ACC112 (cell line): ENCODE measurements at regions not wholly inside any gene's neighbourhood (a gene's known extent, or its start where the extent isn't known, plus 50 kb on each side); places are given as distances from the start of the nearest gene placed in this dataset.
"Not testable (repeated sequence)": the region's sequence is repeated elsewhere in the genome, so short reads cannot be mapped to it uniquely, and the experiment has no call there.

Experiments used
- H2AFZ ChIP-seq: fragments of 200-600 bp; sonication (generic); one replicate; pipeline ENCODE4 v1.6.0; 2017; ENCODE audit warnings: antibody characterized with exemption, low read length; ENCODE audit not compliant: unreplicated experiment
- H3K27ac ChIP-seq: fragments of 200-600 bp; sonication (generic); 2 replicates; pipeline ENCODE4 v1.5.1; 2014; ENCODE audit warnings: low read depth, mild to moderate bottlenecking, antibody characterized with exemption, low read length, moderate library complexity
- H3K27me3 ChIP-seq: fragments of 200-600 bp; sonication (generic); 2 replicates; pipeline ENCODE4 v1.6.1; 2014; ENCODE audit warnings: mild to moderate bottlenecking, antibody characterized with exemption, low read length, moderate library complexity, mixed read lengths; ENCODE audit not compliant: insufficient read depth
- H3K36me3 ChIP-seq: fragments of 200-600 bp; sonication (generic); 2 replicates; pipeline ENCODE4 v1.6.1; 2016; ENCODE audit warnings: mild to moderate bottlenecking, antibody characterized with exemption, low read length, moderate library complexity, mixed read lengths; ENCODE audit not compliant: insufficient read depth
- H3K4me1 ChIP-seq: fragments of 200-600 bp; sonication (generic); one replicate; pipeline ENCODE4 v1.6.1; 2016; ENCODE audit warnings: low read length, mixed read lengths; ENCODE audit not compliant: insufficient read depth, unreplicated experiment, control insufficient read depth
- H3K4me3 ChIP-seq: fragments of 200-600 bp; sonication (generic); 2 replicates; pipeline ENCODE4 v1.5.1; 2014; ENCODE audit warnings: mild to moderate bottlenecking, low read depth, low read length
- H3K79me2 ChIP-seq: fragments of 200-600 bp; sonication (generic); one replicate; pipeline ENCODE4 v1.6.0; 2016; ENCODE audit warnings: low read length; ENCODE audit not compliant: control insufficient read depth, unreplicated experiment, insufficient read depth

GRCh38 chr9:93776256-93776655, 178.9 kb downstream of the BARX1 start:
- H3K36me3 ChIP-seq = no peaks in the 10 kb centered on the region
- H3K4me1 ChIP-seq = no peaks in the 10 kb centered on the region

DNA sequence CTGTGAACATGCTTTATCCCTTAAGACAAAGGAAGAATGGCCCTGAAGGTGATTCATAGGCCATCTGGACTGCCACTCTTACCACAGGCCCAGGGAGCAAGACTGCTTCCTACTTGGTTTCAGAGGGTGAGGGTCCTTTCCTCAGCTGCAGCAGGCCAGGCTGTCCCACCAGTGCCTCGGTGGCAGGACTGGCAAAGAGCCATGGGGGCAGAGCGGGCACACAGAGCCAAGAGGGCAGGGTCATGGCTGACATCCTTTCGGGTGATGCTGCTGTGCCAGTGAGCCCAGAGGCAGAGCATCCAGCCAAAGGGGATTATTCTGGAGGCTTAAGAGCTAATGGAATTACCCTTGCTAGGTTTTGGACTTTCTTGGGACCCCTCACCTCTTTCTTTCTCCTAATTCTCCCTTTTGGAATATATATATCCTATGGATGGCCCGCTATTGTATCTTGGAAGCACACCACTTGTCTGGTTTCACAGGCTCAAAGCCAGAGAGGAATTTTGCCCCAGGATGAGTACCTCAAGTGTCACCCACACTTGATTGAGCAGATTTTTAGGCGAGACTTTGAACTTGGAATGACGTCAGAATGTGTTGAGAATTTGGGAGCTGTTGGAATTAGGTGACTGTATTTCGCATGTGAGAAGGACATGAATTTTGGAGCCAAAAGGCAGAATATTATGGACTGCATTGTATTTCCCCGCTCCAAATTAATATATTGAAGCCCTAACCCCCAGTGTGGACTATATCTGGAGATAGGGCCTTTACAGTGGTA, 180.6 kb downstream of the BARX1 start:
- no peaks in the 10 kb centered on the region for H3K36me3 ChIP-seq
- H3K27ac ChIP-seq = no peak overlapping the region
- H3K4me1 ChIP-seq = no peaks in the 10 kb centered on the region
- no peaks in the 10 kb centered on the region for H3K79me2 ChIP-seq
- no peak overlapping the region for H3K4me3 ChIP-seq
- H3K27me3 ChIP-seq = peaks cover 35% of the 10 kb centered on the region
- no peak overlapping the region for H2AFZ ChIP-seq

More at GRCh38 chr9:93776256-93776655, 178.9 kb downstream of the BARX1 start:
- H3K4me3 ChIP-seq = no peak overlapping the region
- H3K79me2 ChIP-seq = no peaks in the 10 kb centered on the region
- no peak overlapping the region for H3K27ac ChIP-seq
- H3K27me3 ChIP-seq = peaks cover 45% of the 10 kb centered on the region
- no peak overlapping the region for H2AFZ ChIP-seq

GRCh38 chr9:93771276-93771675, 183.9 kb downstream of the BARX1 start:
- H3K79me2 ChIP-seq = no peaks in the 10 kb centered on the region
- no peak overlapping the region for H3K27ac ChIP-seq
- H3K4me3 ChIP-seq = no peak overlapping the region
- H2AFZ ChIP-seq = no peak overlapping the region
- H3K4me1 ChIP-seq = no peaks in the 10 kb centered on the region
- H3K36me3 ChIP-seq = no peaks in the 10 kb centered on the region
- H3K27me3 ChIP-seq = peaks cover 17% of the 10 kb centered on the region; the same call in 1 of the 2 replicates

- Histone ChIP-seq H3K27ac (no peak overlapping the region), H2AFZ (no peak overlapping the region), H3K79me2 (no peaks in the 10 kb centered on the region), H3K4me3 (no peak overlapping the region), H3K36me3 (no peaks in the 10 kb centered on the region), H3K4me1 (no peaks in the 10 kb centered on the region), H3K27me3 (peaks cover 13% of the 10 kb centered on the region)
These were observed 185.4 kb downstream of the PHF2 start for GRCh38 chr9:93761822-93762221.

- no peaks in the 10 kb centered on the region for H3K79me2 ChIP-seq
- H3K4me1 ChIP-seq = no peaks in the 10 kb centered on the region
These were observed 173.7 kb downstream of the PHF2 start for GRCh38 chr9:93750045-93750444.

GRCh38 chr9:93748827-93749226, 172.4 kb downstream of the PHF2 start:
- not testable (repeated sequence) for H3K4me1 ChIP-seq, H3K27ac ChIP-seq, H2AFZ ChIP-seq, H3K36me3 ChIP-seq, H3K27me3 ChIP-seq, H3K79me2 ChIP-seq, H3K4me3 ChIP-seq

More at GRCh38 chr9:93750045-93750444, 173.7 kb downstream of the PHF2 start:
- no peaks in the 10 kb centered on the region for H3K36me3 ChIP-seq
- H3K27me3 ChIP-seq = peaks cover 12% of the 10 kb centered on the region; the same call in 1 of the 2 replicates
- no peak overlapping the region for H3K4me3 ChIP-seq
- H3K27ac ChIP-seq = no peak overlapping the region
- no peak overlapping the region for H2AFZ ChIP-seq

DNA sequence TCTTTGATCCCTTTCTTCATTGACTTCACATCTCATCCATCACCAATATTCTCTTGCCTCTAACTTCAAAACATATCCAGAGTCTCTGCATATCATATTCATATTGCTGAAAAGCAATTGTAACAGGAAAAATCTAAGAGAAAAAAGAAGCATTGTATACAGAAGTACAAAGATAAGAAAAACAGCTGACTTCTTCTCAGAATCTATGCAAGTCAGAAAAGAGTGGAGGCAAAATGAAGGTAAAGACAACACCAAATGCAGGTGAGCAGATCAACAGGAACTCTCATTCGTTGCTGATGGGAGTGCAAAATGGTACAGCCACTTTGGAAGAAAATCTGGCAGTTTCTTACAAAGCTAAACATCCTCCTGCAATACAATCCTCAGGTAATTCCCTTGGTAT, 155.6 kb downstream of the PHF2 start:
- H3K27me3 ChIP-seq = peaks cover 61% of the 10 kb centered on the region
- no peaks in the 10 kb centered on the region for H3K79me2 ChIP-seq
- no peaks in the 10 kb centered on the region for H3K4me1 ChIP-seq
- no peaks in the 10 kb centered on the region for H3K36me3 ChIP-seq
- H2AFZ ChIP-seq = no peak overlapping the region
- no peak overlapping the region for H3K4me3 ChIP-seq
- no peak overlapping the region for H3K27ac ChIP-seq

GRCh38 chr9:93730648-93731047, 154.3 kb downstream of the PHF2 start:
- Histone ChIP-seq H3K36me3 (no peaks in the 10 kb centered on the region), H3K79me2 (no peaks in the 10 kb centered on the region), H3K27ac (no peak overlapping the region), H3K4me1 (no peaks in the 10 kb centered on the region), H2AFZ (no peak overlapping the region), H3K4me3 (no peak overlapping the region), H3K27me3 (peaks cover 73% of the 10 kb centered on the region)

GRCh38 chr9:93730217-93730616, 153.8 kb downstream of the PHF2 start:
- Histone ChIP-seq H3K4me3 (no peak overlapping the region), H3K36me3 (no peaks in the 10 kb centered on the region), H2AFZ (no peak overlapping the region), H3K79me2 (no peaks in the 10 kb centered on the region), H3K27me3 (peaks cover 78% of the 10 kb centered on the region), H3K4me1 (no peaks in the 10 kb centered on the region), H3K27ac (no peak overlapping the region)
